IPS-NIHi11 (cell line): ENCODE measurements at regions not wholly inside any gene's neighbourhood (a gene's known extent, or its start where the extent isn't known, plus 50 kb on each side); places are given as distances from the start of the nearest gene placed in this dataset.
"Not testable (repeated sequence)": the region's sequence is repeated elsewhere in the genome, so short reads cannot be mapped to it uniquely, and the experiment has no call there.

Source experiments
- DNase-seq: peaks from one replicate; pipeline ENCODE4 v3.0.0; 2012; ENCODE audit warnings: mixed read lengths, low spot score

DNA sequence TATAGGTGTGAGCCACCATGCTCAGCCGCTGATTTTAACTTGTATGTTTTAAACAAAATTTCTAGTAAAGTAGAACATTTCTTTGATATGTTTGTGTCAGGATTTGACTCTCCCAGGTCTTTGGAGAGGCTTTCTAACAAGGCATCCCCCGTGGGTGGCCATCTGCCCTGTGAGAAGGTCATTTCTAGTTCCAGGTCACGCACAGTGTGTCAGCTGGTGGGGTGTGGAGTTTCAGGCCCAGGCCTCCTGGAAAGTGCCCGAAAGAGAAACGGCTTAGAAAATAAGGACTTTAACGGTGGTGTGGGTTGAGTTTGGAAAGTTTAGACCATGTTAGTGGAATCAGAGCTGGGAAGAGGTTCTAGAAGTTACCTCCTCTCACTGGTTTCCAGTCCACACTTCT, 61.0 kb downstream of the SPDYE17 start:
- not testable (repeated sequence) for DNase-seq

DNA sequence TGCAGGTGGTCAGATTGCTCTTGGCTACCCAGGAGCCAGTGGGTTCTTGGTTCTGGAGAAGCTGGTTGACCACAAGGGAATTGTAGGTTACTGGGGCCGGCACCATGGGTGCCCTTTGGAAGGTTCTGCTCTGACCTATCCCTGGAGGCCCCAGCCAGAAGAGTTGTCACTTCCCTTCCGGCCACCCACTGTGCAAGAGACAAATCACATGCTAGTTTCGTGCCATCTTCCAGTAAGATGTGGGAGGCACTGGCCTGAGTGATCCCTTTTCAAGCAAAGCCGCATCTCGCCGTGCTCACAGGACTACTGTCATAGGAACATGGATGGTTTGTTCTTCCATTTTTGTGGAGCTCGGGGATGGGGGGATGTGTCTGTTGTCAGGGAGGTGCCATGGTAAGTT, 62.3 kb downstream of the SPDYE17 start:
- not testable (repeated sequence) for DNase-seq

DNA sequence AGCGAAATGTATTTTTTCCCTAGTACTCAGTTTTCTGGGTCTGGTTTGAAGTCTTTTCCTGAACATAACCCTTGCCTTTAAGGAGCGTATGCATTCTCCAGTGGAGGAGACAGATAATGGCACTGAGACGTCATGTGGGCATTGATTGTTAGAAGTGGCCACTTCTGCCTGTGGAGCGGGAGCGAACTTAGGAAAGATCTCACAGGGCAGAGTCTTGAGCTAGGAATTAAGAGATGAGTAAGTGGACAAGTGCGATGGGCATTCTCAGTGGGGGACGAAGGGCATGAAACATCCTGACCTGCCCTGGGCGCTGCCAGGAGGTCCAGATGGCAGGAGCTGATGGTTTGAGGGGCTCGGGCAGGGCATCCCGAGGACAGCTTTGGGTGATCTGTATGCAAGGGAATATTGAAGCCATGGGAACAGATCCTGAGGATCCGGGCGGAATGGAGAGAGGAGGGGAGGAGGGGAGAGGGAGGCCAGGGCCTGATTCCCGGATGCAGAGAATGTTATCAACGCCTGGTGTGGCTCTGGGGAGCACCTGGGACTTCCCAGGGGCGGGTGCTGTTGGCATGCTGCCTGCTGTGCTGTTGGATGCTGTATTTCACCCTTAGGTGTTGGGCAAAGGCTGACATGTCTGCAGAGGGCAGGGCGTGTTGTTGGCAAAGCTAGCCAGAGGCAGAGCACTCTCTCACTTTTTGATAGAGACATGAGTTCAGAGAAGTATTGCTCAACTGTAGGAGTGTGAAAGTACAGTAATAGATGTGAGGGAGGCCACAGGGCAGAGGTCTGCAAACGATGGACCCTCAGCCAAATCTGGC, 66.2 kb downstream of the SPDYE17 start:
- DNase-seq: not testable (repeated sequence)

GRCh38 chr7:76964050-76964449, 68.1 kb downstream of the SPDYE17 start:
- DNase-seq: not testable (repeated sequence)

DNA sequence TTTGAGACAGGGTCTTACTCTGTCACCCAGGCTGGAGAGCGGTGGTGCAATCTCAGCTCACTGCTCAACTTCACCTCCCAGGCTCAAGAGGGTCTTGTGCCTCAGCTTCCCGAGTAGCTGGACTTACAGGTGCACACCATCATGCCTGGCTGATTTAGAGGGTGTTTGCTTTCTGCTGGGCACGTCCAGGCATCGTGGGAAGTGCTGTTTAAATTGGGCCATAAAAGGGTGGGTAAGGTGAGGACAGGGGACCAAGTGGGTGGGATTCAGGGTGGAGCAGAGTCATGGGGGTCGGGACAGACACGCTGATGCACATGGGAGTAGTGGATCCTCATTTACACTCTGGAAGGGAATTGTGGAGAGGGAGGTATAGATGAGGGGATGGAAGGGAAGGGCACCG, 69.1 kb downstream of the SPDYE17 start:
- not testable (repeated sequence) for DNase-seq

DNA sequence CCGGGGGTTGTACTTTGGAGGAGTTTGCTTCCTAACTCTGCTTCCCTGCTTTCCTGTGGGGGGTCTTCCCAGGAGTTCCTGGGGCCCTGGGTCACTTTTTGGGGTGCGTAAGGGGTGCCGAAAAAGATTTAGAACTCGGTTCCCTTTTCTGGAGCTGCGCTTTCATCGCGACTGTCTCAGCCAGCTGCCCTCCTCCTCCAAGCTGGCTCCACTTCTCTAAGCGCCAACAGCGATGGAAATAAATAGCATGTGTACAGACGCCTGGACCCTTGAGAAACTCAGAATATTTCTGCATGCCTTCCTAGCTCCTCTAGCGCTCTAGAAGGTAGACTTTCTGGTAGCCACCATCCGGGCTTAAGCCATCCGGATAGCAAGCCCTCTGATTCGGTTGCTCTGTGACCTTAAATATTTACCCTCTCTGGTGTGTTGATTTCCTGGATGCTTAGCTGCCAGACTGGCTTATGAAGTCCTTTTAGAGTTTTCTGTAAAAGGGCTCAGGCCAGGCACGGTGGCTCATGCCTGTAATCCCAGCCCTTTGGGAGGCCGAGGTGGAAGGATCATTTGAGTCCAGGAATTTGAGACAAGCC, 71.7 kb downstream of the SPDYE17 start:
- DNase-seq: not testable (repeated sequence)

DNA sequence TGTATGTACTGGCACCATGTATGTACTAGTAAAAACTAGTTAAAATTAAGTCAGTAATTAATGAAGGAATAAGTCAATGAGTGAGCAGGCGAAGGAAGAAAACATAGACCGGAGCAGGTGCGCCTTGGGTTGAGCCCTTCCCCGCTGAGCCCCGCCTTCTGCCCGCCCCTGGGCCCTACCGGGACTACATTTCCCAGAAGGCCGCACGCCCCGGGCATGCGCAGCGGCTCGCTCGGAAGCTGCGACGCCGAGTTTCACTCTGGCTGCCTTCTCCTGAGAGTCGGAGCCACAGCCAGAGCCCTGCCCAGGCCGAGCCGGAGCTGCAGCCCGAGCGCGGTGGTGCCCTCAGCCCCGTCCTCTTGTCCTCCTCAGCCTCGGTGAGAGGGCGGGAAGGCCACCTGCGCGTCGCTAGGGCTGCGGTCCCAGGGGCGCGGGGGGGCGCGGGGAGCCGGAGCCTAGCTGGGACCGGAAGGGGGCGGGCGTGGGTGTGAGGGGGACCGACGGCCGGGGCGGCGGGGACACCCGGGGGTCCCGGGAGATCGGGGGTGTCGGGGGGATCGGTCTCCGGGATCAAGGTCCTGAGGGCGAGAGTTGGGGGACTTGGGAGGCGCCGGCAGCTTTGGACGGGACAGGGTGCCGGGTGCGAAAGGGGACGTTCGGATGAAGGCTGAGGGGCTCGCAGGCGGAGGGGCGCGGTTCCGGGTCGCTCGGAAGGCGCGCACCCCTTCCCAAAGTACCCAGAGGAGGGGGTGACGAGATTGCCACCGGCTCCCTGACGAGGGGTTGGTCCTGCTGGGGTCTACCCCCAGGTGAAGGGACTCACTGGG, 72.4 kb downstream of the SPDYE17 start:
- not testable (repeated sequence) for DNase-seq

- not testable (repeated sequence) for DNase-seq
These were observed 75.6 kb downstream of the SPDYE17 start for GRCh38 chr7:76956531-76956930.

- DNase-seq: not testable (repeated sequence)
These were observed 77.0 kb downstream of the SPDYE17 start for GRCh38 chr7:76955124-76955523.

DNA sequence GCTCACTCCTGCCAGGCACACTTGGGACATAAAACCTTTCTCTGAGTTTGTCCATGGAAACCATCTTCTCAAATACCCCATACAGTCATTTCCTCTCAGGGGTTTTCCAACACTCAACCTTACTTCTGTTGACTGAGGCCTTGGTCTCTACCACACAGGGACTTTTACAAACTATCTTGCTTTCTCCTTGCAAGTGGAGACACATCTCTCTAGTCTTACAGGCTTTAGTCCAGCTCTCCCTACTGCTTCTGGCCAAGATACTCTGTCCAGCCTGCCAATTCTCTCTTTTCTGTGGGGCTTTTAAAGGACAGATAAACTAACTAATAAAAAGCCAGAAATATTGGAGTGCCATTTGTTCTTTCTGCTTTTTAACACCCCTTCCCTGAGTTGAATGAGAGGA, 87.6 kb downstream of the SPDYE17 start:
- DNase-seq: not testable (repeated sequence)

DNA sequence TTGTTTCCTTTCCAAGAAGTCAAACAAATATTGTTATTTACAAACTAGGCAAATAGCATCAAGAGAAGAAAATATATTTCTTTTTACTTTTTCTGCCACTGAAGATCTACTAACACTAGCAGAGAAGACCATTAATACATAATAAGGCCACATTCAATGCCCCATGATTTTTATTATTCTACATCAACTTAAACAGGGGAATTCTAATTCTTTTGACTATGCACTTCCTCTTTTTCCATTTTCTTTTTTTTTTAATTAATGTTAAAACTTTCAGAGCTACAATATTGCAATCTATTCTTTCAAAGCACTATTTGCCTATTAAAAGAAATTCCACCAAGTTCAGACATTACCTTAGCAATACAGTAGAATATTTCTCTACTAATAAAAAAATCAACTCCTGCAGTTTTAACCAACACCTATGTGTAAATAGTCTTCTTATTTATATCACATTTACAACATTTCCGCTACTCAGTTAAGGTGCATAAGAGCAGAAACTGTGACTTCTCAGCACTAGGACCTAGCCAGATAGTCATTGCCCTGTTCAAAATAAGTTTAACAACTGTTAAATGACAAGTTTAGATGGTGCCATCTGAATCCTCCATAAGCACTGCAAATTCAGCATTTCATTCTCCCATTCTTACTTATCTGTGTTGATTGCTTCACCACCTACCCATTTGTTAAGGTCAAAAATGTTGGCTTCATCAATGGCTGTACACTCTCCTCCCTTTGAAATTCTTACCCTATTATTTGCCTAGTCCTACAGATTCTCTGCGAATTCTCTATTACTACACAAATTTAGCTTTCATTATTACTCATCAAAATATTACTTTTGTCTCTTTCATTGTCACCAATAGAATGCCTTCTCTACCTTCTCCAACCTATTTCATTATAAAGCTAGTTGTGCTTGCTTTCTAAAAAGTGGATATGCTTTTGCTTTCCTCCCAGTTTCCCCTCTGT, 90.1 kb downstream of the SPDYE17 start:
- DNase-seq: not testable (repeated sequence)

DNA sequence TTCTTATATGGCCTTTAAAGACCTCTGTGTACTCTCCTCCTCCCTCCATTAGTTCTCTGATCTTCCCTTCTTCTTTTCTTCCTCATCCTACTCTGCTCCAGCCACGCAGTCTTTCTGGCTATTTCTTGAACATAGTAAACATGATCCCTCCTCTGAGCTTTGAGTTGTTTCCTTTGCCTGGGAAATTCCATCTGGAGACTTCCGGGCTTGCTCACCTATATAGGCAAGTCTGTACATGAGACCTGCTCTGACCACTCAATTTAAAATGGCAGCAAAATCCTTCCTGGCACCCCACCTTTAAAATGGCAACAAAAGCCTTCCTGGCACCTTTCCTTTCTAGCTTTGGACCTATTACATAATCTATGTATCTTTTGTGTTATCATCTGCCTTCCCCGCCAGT, 94.4 kb downstream of the SPDYE17 start:
- DNase-seq: not testable (repeated sequence)

- DNase-seq: not testable (repeated sequence)
These were observed 94.8 kb downstream of the SPDYE17 start for GRCh38 chr7:76937330-76937729.

- DNase-seq: not testable (repeated sequence)
These were observed 95.8 kb downstream of the SPDYE17 start for GRCh38 chr7:76936346-76936745.

- not testable (repeated sequence) for DNase-seq
These were observed 97.5 kb downstream of the SPDYE17 start for GRCh38 chr7:76934711-76935110.

DNA sequence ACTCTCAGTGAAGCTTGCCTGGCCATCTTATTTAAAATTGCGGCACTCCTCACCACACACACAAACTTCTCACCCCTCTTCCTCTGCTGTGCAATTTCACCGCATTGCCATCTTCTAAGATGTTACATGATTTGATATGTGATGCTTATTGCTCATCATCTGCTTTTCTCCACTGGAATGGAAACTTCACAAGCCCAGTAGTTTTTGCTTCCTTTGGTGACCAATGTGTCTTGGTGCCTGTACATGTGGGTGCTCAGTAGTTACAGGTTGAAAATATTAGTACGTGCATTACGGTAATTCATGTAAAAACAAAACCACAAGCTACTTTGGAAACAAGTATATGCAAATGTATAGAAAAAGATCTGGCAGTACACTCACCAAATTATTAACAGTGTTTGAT, 99.2 kb downstream of the SPDYE17 start:
- DNase-seq: not testable (repeated sequence)

DNA sequence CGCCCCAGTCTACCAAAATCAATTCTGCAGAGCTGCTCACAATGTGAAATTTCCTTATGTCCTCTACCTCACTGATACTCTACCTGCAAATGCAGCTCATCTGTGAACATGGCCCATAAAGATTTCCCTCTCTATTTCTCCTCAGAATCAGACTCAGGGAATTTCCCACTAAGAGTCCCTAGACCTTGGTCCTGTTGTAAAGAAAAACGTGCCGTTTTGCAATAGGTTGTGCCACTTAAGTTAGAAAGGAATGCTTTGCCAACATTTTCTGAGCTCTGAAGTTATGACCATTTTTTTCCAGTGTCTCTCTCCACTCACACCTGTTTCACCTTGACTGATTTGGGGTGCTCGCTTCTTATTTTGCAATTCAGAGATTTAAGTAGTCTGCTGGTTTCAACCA, 100.7 kb downstream of the SPDYE17 start:
- not testable (repeated sequence) for DNase-seq

DNA sequence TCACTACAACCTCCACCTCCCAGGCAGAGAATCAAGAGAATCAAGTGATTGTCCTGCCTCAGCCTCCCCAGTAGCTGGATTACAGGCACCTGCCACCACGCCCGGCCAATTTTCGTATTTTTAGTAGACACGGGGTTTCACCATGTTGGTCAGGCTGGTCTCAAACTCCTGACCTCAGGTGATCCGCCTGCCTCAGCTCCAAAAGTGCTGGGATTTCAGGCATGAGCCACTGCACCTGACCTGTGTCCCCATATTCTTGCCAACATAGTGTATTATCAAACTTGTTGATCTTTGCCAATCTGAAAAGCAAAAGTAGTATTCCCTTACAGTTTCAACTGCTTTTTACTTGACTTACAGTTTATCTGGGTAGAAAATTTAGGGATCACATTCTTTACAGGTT, 101.7 kb downstream of the SPDYE17 start:
- not testable (repeated sequence) for DNase-seq

DNA sequence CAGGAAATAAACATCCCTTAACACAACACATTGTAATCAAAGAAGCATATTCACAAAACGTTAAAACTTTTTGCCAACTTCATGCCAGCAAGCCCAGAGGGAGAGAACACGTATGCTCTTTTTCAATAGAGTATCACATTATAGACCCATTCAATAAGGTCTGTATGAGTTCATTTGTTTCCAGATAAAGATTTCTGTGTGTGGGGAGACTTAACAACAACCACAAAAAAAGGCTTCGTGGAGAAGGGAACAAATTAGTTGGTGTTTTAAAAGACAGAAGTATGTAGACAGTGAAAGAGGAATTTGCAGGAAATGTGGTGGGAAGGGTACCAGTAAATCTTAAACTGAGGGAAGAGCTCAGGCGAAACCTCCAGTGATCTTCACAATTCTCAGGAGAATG, 103.4 kb downstream of the SPDYE17 start:
- not testable (repeated sequence) for DNase-seq

DNA sequence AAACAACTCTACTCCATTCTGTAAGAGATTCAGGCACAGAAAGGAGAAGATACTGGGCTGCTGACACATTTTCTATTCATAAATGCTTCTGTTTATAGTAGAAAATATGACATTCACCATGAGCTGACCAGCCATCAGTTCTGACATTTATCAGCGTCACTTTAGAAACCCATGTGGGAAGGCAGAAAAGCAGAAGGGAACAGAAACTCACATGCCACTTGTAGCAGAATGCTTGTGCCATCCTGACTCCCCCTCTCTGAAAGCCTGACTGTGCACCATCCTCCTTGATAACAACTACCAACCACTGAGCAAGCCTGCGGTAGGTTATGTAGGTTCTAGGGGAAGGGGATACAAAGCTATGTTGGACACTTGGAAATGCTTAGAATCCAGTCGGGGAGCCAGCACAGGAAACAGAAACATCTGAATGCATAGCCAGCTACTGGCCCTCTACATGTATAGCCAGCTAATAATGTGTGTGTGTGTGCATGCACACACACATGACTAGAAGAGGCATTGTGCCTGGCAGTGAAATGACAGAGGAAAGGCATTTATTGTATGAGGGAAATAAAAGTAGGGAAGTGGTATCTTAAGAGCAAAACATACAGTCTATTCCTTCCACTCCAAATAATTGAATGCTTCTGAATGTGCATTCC, 104.3 kb downstream of the SPDYE17 start:
- DNase-seq: not testable (repeated sequence)

GRCh38 chr7:76926416-76926815, 105.7 kb downstream of the SPDYE17 start:
- not testable (repeated sequence) for DNase-seq
